H9 (cell line): ENCODE measurements at regions not wholly inside any gene's neighbourhood (a gene's known extent, or its start where the extent isn't known, plus 50 kb on each side); places are given as distances from the start of the nearest gene placed in this dataset.

ENCODE experiments used
- DNase-seq: peaks from one replicate; pipeline ENCODE4 v3.0.0-alpha.2; 2017
- H2AFZ ChIP-seq: one replicate; pipeline ENCODE4 v1.6.1; 2013; ENCODE audit warnings: mild to moderate bottlenecking, low read length, control low read depth, moderate library complexity
- H2AK5ac ChIP-seq: 2 replicates; pipeline ENCODE4 v1.6.1; 2013; ENCODE audit warnings: low read length, control low read depth, mixed read lengths; ENCODE audit not compliant: insufficient read length
- H2BK120ac ChIP-seq: one replicate; pipeline ENCODE4 v1.6.1; 2013; ENCODE audit warnings: low read depth, mild to moderate bottlenecking, low read length, control low read depth, inconsistent platforms; ENCODE audit not compliant: poor library complexity, severe bottlenecking
- H2BK12ac ChIP-seq: 2 replicates; pipeline ENCODE4 v1.6.1; 2013; ENCODE audit warnings: low read length, control low read depth, mixed read lengths, low read depth; ENCODE audit not compliant: insufficient read length
- H2BK15ac ChIP-seq: 2 replicates; pipeline ENCODE4 v1.6.1; 2013; ENCODE audit warnings: low read depth, low read length, control low read depth
- H2BK20ac ChIP-seq: one replicate; pipeline ENCODE4 v1.6.1; 2013; ENCODE audit warnings: low read depth, mild to moderate bottlenecking, low read length, control low read depth, inconsistent platforms; ENCODE audit not compliant: poor library complexity, severe bottlenecking
- H2BK5ac ChIP-seq: 2 replicates; pipeline ENCODE4 v1.6.1; 2013; ENCODE audit warnings: low read length, control low read depth, mixed read lengths; ENCODE audit not compliant: insufficient read length
- H3K14ac ChIP-seq: 2 replicates; pipeline ENCODE4 v1.6.1; 2013; ENCODE audit warnings: low read length, control low read depth; ENCODE audit not compliant: insufficient read depth
- H3K18ac ChIP-seq: 2 replicates; pipeline ENCODE4 v1.6.1; 2013; ENCODE audit warnings: low read depth, mild to moderate bottlenecking, mixed read lengths, low read length, control low read depth; ENCODE audit not compliant: insufficient read length
- H3K23ac ChIP-seq: 2 replicates; pipeline ENCODE4 v1.6.1; 2013; ENCODE audit warnings: low read length, control low read depth, mixed read lengths, low read depth; ENCODE audit not compliant: insufficient read length
- H3K23me2 ChIP-seq: 2 replicates; pipeline ENCODE4 v1.6.1; 2013; ENCODE audit warnings: low read depth, mild to moderate bottlenecking, mixed read lengths, low read length, control low read depth; ENCODE audit not compliant: insufficient read length, poor library complexity, severe bottlenecking
- H3K27ac ChIP-seq: 2 replicates; pipeline ENCODE4 v1.5.1; 2013; ENCODE audit warnings: low read length, control low read depth, mixed read lengths, low read depth; ENCODE audit not compliant: insufficient read length
- H3K27me3 ChIP-seq: 2 replicates; pipeline ENCODE4 v1.6.1; 2013; ENCODE audit warnings: low read length, control low read depth, inconsistent platforms; ENCODE audit not compliant: insufficient read depth
- H3K4ac ChIP-seq: 2 replicates; pipeline ENCODE4 v1.6.1; 2013; ENCODE audit warnings: low read depth, mild to moderate bottlenecking, control low read depth, inconsistent platforms, low read length, moderate library complexity
- H3K4me1 ChIP-seq: 2 replicates; pipeline ENCODE4 v1.6.1; 2013; ENCODE audit warnings: low read length, control low read depth, inconsistent platforms; ENCODE audit not compliant: insufficient read depth
- H3K4me2 ChIP-seq: 2 replicates; pipeline ENCODE4 v1.6.1; 2013; ENCODE audit warnings: low read length, control low read depth, mixed read lengths; ENCODE audit not compliant: insufficient read length, insufficient read depth
- H3K56ac ChIP-seq: 2 replicates; pipeline ENCODE4 v1.6.1; 2013; ENCODE audit warnings: low read depth, mild to moderate bottlenecking, mixed read lengths, low read length, control low read depth; ENCODE audit not compliant: insufficient read length
- H3K79me1 ChIP-seq: 2 replicates; pipeline ENCODE4 v1.6.1; 2013; ENCODE audit warnings: low read depth, mild to moderate bottlenecking, moderate library complexity, low read length, control low read depth, inconsistent platforms; ENCODE audit not compliant: insufficient read depth, poor library complexity, severe bottlenecking
- H3K79me2 ChIP-seq: 2 replicates; pipeline ENCODE4 v1.6.1; 2013; ENCODE audit warnings: low read length, control low read depth, inconsistent platforms; ENCODE audit not compliant: insufficient read depth
- H3K9ac ChIP-seq: 2 replicates; pipeline ENCODE4 v1.6.1; 2013; ENCODE audit warnings: low read length, control low read depth, mixed read lengths; ENCODE audit not compliant: insufficient read length; ENCODE audit errors: extremely low read depth
- H3K9me3 ChIP-seq: one replicate; pipeline ENCODE4 v1.6.1; 2013; ENCODE audit warnings: low read depth, low read length, inconsistent platforms; ENCODE audit not compliant: control insufficient read depth
- H3T11ph ChIP-seq: one replicate; pipeline ENCODE4 v1.6.1; 2013; ENCODE audit warnings: mild to moderate bottlenecking, low read length, control low read depth, inconsistent platforms
- H4K20me1 ChIP-seq: one replicate; pipeline ENCODE4 v1.6.1; 2013; ENCODE audit not compliant: control insufficient read depth, insufficient read length, insufficient read depth
- H4K5ac ChIP-seq: 2 replicates; pipeline ENCODE4 v1.6.1; 2013; ENCODE audit warnings: low read depth, mild to moderate bottlenecking, mixed read lengths, low read length, control low read depth; ENCODE audit not compliant: insufficient read length
- H4K8ac ChIP-seq: replicated peaks from 2 replicates; pipeline ENCODE4 v1.6.1; 2013; ENCODE audit warnings: low read length, control low read depth, mixed read lengths, low read depth; ENCODE audit not compliant: insufficient read length
- H4K91ac ChIP-seq: 2 replicates; pipeline ENCODE4 v1.6.1; 2013; ENCODE audit warnings: low read depth, mild to moderate bottlenecking, moderate library complexity, mixed read lengths, low read length, control low read depth; ENCODE audit not compliant: insufficient read length
- H3K27ac Mint-ChIP-seq, 3 experiments: 2 replicates in 2 of 3; 3 replicates in 1 of 3; pipeline ENCODE4 v1.8.0; 2020 to 2021; ENCODE audit warnings: mixed read lengths in 3 of 3, mild to moderate bottlenecking in 1 of 3, moderate library complexity in 1 of 3
- H3K27me3 Mint-ChIP-seq: 2 replicates; pipeline ENCODE4 v1.8.0; 2021; ENCODE audit warnings: low read depth, mild to moderate bottlenecking, moderate library complexity, mixed read lengths
- H3K36me3 Mint-ChIP-seq, 3 experiments: 2 replicates in 2 of 3; 3 replicates in 1 of 3; pipeline ENCODE4 v1.8.0; 2020 to 2021; ENCODE audit warnings: low read depth in 3 of 3, mixed read lengths in 3 of 3; ENCODE audit not compliant: insufficient read depth in 1 of 3
- H3K4me1 Mint-ChIP-seq, 2 experiments: 2 replicates each; pipeline ENCODE4 v1.8.0; 2020; ENCODE audit warnings: mixed read lengths in 2 of 2
- H3K4me3 Mint-ChIP-seq, 2 experiments: 2 replicates in 1 of 2; 3 replicates in 1 of 2; pipeline ENCODE4 v1.8.0; 2020 to 2021; ENCODE audit warnings: mild to moderate bottlenecking in 2 of 2, mixed read lengths in 2 of 2, moderate library complexity in 1 of 2
- H3K9me3 Mint-ChIP-seq, 2 experiments: 2 replicates in 1 of 2; 3 replicates in 1 of 2; pipeline ENCODE4 v1.8.0; 2020; ENCODE audit warnings: mild to moderate bottlenecking in 2 of 2, mixed read lengths in 2 of 2, moderate library complexity in 1 of 2
- WGBS: extraction: QIAGEN DNeasy Blood & Tissue Kit; methylation state at CpG from one replicate; pipeline ENCODE4 v1.1.7; 2013; ENCODE audit warnings: missing lambda C conversion rate, low lambda C conversion rate, mixed read lengths; ENCODE audit not compliant: insufficient read length; ENCODE audit errors: extremely low coverage; 5-methylcytosine and 5-hydroxymethylcytosine counted together
- TF ChIP-seq, protein P1 (sequence below): fragments of 200-600 bp; sonication (generic); conservative IDR thresholded peaks from 3 replicates; pipeline ENCODE4 v1.8.0; 2021; ENCODE audit warnings: antibody characterized with exemption, mild to moderate bottlenecking

DNA sequence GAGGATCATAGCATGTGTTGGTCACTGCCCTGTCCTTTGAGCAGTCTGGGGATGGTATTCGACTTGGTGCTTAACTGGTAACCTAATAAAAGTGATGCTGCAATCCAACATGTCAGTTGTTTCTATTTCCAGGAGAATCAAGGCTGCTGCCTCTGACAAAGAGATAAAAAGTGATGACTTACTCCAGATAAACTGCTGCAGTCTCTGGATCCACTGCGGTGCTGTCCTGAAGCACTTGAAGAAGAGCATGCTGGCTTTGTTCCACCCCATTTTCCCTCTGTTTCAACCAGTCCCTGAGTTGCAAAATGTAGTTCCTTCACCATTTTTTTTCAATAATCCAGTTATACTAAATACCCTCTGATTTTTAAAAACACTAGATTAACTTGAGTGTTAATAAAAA is 403.5 kb upstream of the ANKRD30A start:
- no peaks in the 10 kb centered on the region for H3K27me3 ChIP-seq
- no peak overlapping the region for H3K4me2 ChIP-seq
- TF ChIP-seq, protein P1, sequence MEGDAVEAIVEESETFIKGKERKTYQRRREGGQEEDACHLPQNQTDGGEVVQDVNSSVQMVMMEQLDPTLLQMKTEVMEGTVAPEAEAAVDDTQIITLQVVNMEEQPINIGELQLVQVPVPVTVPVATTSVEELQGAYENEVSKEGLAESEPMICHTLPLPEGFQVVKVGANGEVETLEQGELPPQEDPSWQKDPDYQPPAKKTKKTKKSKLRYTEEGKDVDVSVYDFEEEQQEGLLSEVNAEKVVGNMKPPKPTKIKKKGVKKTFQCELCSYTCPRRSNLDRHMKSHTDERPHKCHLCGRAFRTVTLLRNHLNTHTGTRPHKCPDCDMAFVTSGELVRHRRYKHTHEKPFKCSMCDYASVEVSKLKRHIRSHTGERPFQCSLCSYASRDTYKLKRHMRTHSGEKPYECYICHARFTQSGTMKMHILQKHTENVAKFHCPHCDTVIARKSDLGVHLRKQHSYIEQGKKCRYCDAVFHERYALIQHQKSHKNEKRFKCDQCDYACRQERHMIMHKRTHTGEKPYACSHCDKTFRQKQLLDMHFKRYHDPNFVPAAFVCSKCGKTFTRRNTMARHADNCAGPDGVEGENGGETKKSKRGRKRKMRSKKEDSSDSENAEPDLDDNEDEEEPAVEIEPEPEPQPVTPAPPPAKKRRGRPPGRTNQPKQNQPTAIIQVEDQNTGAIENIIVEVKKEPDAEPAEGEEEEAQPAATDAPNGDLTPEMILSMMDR, result no peak
- no peak overlapping the region for H2AK5ac ChIP-seq
- no peaks in the 10 kb centered on the region for H3K23me2 ChIP-seq
- H3K14ac ChIP-seq, result no peak overlapping the region
- no peak overlapping the region for H4K5ac ChIP-seq
- no peak overlapping the region for H3K56ac ChIP-seq
- Mint-ChIP-seq H3K4me1 (peaks cover 14% of the 10 kb centered on the region in 2 experiments), H3K27me3 (no peaks in the 10 kb centered on the region), H3K27ac (no peak overlapping the region), H3K36me3 (0 out of 7 replicates have a peak, but pooled peaks cover 0 to 4% (median 0%) of the 10 kb centered on the region in 3 experiments), H3K9me3 (peaks cover 3 to 5% of the 10 kb centered on the region in 2 experiments; a peak in 4 of 5 replicates), H3K4me3 (no peak overlapping the region)
- no peak overlapping the region for H3K9ac ChIP-seq
- H2BK20ac ChIP-seq, result no peak overlapping the region
- H3K79me2 ChIP-seq, result no peaks in the 10 kb centered on the region
- no peaks in the 10 kb centered on the region for H3K4me1 ChIP-seq
- H3K27ac ChIP-seq, result no peak overlapping the region
- WGBS, result no CpG with 5 or more reads among the region's 2 CpGs
- H3K4ac ChIP-seq, result no peak overlapping the region
- H3K79me1 ChIP-seq, result no peaks in the 10 kb centered on the region
- H2BK120ac ChIP-seq, result no peak overlapping the region
- H2AFZ ChIP-seq, result no peak overlapping the region
- H4K91ac ChIP-seq, result no peak overlapping the region
- no peak overlapping the region for H2BK15ac ChIP-seq
- no peak overlapping the region for H3T11ph ChIP-seq
- no peaks in the 10 kb centered on the region for H4K20me1 ChIP-seq
- H3K18ac ChIP-seq, result no peak overlapping the region
- H3K9me3 ChIP-seq, result no peaks in the 10 kb centered on the region
- H3K23ac ChIP-seq, result no peak overlapping the region
- no peak overlapping the region for H2BK12ac ChIP-seq
- H2BK5ac ChIP-seq, result no peak overlapping the region
- no peak for DNase-seq
- H4K8ac ChIP-seq, result no peak overlapping the region
